ENCODE measurements at regions not wholly inside any gene's neighbourhood (a gene's known extent, or its start where the extent isn't known, plus 50 kb on each side); places are given as distances from the start of the nearest gene placed in this dataset.

DNA sequence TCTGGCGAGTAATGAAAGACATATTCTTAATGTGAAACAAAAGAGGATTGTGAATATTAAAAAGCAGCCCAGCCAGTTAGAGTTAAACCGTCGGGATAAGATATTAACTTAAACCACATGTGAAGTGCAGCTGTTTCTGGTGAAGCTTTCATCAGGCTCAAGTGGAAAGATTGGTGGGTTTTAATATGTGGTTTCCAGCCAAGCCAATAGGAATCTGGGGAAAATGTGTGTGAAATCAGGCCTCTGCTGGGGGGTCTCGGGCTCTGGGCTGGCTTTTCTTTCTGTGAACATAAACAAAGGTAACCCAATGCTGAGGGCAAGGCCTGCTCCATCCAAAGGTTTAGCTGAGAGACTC lies 279.6 kb downstream of the SLC4A3 start:
- no peaks in the 10 kb centered on the region for H3K27me3 ChIP-seq (ENCODE audit: control insufficient read depth in 1 of 2, insufficient read depth in 2 of 2, low read length in 2 of 2)
- no peak overlapping the region for H3K9ac ChIP-seq (ENCODE audit: low read length)
- no peak overlapping the region for H3K4me3 ChIP-seq (ENCODE audit: low read depth in 1 of 2, low read length in 2 of 2)
- H3K9me3 ChIP-seq (ENCODE audit: low read length) = no peaks in the 10 kb centered on the region
- H3K27ac ChIP-seq (ENCODE audit: low read depth, low read length) = no peak overlapping the region
- H3K4me1 ChIP-seq (ENCODE audit: insufficient read depth, low read length) = peaks cover 1% of the 10 kb centered on the region
- H3K36me3 ChIP-seq (ENCODE audit: insufficient read depth, low read length) = no peaks in the 10 kb centered on the region

DNA sequence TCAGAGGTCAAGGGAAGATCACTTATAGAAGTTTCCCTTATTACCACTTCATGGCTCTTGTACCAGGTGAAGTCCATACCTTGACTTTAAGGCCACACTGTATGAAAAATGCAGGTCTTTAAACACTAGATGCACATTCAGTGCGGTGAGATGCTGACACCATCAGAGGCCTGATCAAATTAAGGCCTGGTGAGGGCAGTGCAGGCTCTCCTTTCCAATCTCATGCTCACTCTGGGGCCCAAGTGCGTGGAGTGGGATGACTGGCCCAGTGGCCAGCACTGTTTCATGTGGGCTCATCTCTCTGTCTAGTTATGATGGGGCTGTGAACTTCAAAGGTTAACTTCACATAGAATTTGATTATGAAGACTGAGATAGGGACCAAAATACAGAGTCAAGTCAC lies 281.1 kb downstream of the SLC4A3 start:
- no peak overlapping the region for H3K27ac ChIP-seq (ENCODE audit: low read depth, low read length)
- H3K27me3 ChIP-seq (ENCODE audit: control insufficient read depth in 1 of 2, insufficient read depth in 2 of 2, low read length in 2 of 2) = no peaks in the 10 kb centered on the region
- no peaks in the 10 kb centered on the region for H3K9me3 ChIP-seq (ENCODE audit: low read length)
- peaks cover 8% of the 10 kb centered on the region for H3K4me1 ChIP-seq (ENCODE audit: insufficient read depth, low read length)
- H3K4me3 ChIP-seq (ENCODE audit: low read depth in 1 of 2, low read length in 2 of 2) = no peak overlapping the region
- no peaks in the 10 kb centered on the region for H3K36me3 ChIP-seq (ENCODE audit: insufficient read depth, low read length)
- H3K9ac ChIP-seq (ENCODE audit: low read length) = no peak overlapping the region

DNA sequence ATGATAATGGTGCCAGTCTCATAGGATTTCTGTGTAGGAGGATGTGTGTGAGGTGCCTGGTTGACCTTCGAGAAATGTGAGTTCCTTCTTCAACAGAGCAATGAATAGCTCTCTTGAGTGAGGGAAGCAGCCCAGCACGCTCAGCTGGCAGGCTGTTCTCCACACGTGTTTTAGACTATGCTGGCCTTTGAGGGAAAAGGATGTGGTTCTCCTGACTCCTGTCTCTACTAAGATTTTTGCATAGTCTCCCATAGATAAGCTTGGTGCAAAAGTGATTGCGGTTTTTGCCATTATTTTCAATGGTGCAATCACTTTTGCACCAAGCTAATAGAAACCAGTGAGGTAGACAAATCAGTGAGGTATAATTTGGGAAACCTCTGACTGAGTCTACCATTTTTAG lies 284.1 kb downstream of the SLC4A3 start:
- H3K4me1 ChIP-seq (ENCODE audit: insufficient read depth, low read length) = peaks cover 8% of the 10 kb centered on the region

DNA sequence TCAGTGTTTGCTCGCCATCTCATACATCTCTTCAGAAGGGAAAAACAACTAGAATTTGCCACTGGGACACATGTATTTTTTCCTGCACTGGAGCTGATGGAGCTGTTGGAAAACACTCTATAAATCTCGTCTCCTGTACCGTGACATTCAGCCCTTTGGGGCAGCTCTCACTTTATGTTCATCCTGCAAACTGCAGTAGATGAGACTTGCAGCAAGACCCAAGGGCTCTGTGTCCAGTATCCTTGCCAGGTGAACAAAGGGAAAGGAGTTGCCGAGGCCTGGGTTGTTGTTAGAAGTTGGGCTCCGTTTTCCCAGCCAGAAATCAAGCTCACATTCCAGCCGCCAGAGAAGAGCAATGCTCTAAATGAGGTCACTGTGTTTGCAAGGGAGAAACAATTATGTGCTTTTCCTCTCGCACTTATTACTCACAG lies 285.1 kb downstream of the SLC4A3 start:
- Histone ChIP-seq H3K27ac (ENCODE audit: low read depth, low read length) (peak overlapping the region; percentile 9), H3K4me3 (ENCODE audit: low read depth in 1 of 2, low read length in 2 of 2) (peak overlapping the region in 1 of 2 donors; percentile 23), H3K9me3 (ENCODE audit: low read length) (no peaks in the 10 kb centered on the region), H3K4me1 (ENCODE audit: insufficient read depth, low read length) (peaks cover 13% of the 10 kb centered on the region), H3K9ac (ENCODE audit: low read length) (no peak overlapping the region), H3K27me3 (ENCODE audit: control insufficient read depth in 1 of 2, insufficient read depth in 2 of 2, low read length in 2 of 2) (no peaks in the 10 kb centered on the region), H3K36me3 (ENCODE audit: insufficient read depth, low read length) (no peaks in the 10 kb centered on the region)

More for the DNA sequence above, 284.1 kb downstream of the SLC4A3 start:
- Histone ChIP-seq H3K9ac (ENCODE audit: low read length) (no peak overlapping the region), H3K9me3 (ENCODE audit: low read length) (no peaks in the 10 kb centered on the region), H3K36me3 (ENCODE audit: insufficient read depth, low read length) (no peaks in the 10 kb centered on the region), H3K4me3 (ENCODE audit: low read depth in 1 of 2, low read length in 2 of 2) (no peak overlapping the region), H3K27ac (ENCODE audit: low read depth, low read length) (no peak overlapping the region), H3K27me3 (ENCODE audit: control insufficient read depth in 1 of 2, insufficient read depth in 2 of 2, low read length in 2 of 2) (no peaks in the 10 kb centered on the region)

DNA sequence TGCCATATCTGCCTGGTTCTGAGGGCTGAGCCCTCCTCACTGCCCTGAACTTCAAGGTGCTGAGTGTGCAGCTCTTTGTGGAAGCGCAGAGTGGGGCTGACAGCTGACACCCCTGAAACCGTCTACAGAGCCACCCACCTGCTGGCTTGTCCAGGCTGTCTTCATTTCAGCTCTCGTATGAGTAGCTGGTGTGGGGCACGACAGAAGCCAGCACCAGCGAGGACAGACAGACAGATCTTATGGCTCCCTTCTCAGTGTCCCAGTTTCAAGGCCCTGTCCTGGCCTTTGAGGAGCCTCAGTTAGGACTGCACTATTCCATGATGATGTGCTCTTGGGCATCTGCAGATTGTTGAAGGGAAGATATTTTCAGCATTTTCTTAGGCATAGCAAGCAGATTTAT lies 287.1 kb downstream of the SLC4A3 start:
- Histone ChIP-seq H3K4me1 (ENCODE audit: insufficient read depth, low read length) (peaks cover 26% of the 10 kb centered on the region), H3K9me3 (ENCODE audit: low read length) (no peaks in the 10 kb centered on the region), H3K27me3 (ENCODE audit: control insufficient read depth in 1 of 2, insufficient read depth in 2 of 2, low read length in 2 of 2) (no peaks in the 10 kb centered on the region), H3K36me3 (ENCODE audit: insufficient read depth, low read length) (no peaks in the 10 kb centered on the region), H3K4me3 (ENCODE audit: low read depth in 1 of 2, low read length in 2 of 2) (no peak overlapping the region), H3K9ac (ENCODE audit: low read length) (no peak overlapping the region), H3K27ac (ENCODE audit: low read depth, low read length) (no peak overlapping the region)

DNA sequence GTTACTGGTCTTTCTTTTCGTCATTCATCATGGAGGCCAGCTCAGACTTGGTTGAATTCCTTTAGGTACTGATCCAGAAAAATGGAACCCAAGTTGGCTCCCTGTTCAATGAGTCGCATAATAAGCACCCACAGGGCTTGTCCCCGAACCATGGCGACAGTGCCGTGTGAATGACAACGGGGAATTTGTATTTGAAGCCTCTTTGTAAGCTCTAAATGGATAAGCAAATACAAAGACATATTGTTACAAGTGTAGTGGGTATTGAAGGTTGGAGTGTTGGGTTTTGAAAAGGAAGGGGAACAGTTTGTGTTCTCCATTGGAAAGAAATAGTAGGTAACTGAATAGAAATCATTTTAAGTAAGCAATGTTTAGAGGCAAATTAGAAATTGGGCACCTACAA lies 288.9 kb downstream of the SLC4A3 start:
- H3K4me1 ChIP-seq (ENCODE audit: insufficient read depth, low read length) = peaks cover 26% of the 10 kb centered on the region
- no peak overlapping the region for H3K9ac ChIP-seq (ENCODE audit: low read length)
- no peaks in the 10 kb centered on the region for H3K27me3 ChIP-seq (ENCODE audit: control insufficient read depth in 1 of 2, insufficient read depth in 2 of 2, low read length in 2 of 2)
- H3K36me3 ChIP-seq (ENCODE audit: insufficient read depth, low read length) = no peaks in the 10 kb centered on the region
- H3K27ac ChIP-seq (ENCODE audit: low read depth, low read length) = no peak overlapping the region
- H3K9me3 ChIP-seq (ENCODE audit: low read length) = no peaks in the 10 kb centered on the region
- no peak overlapping the region for H3K4me3 ChIP-seq (ENCODE audit: low read depth in 1 of 2, low read length in 2 of 2)

DNA sequence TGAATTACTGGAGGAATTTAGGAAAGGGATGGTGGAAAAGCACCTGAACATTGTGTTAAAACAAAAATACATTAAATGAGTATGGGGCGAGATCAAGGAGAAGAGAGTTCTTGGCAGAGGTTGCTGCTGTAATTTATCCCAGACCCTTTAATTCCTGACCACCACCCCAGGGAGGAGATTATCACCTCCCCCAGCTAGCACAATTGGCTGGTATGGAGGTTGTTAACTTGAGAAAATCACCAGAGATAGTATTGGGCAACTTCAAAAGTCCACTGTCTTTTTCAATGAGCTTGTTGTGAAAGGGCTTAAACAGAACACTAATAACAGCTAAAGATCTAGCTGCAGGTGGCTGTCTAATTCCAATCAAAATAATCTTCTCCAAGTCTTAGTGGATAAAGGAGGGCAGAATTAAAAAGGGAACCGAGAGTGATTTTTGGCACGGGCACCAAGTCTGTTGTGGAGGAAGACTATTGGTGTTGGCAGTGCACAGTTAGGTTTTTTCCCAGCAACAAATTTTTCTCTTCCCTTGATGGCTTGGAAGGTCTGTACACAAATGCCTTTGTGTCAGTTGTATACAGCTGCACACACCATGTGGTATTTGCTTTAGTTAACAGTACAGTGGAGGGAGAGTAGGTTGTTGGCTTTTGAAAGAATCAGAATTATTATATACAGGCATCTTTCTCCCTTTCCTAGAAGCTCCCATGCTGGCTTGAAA lies 289.5 kb downstream of the SLC4A3 start:
- Histone ChIP-seq H3K4me3 (ENCODE audit: low read depth in 1 of 2, low read length in 2 of 2) (no peak overlapping the region), H3K27ac (ENCODE audit: low read depth, low read length) (no peak overlapping the region), H3K27me3 (ENCODE audit: control insufficient read depth in 1 of 2, insufficient read depth in 2 of 2, low read length in 2 of 2) (no peaks in the 10 kb centered on the region), H3K36me3 (ENCODE audit: insufficient read depth, low read length) (no peaks in the 10 kb centered on the region), H3K4me1 (ENCODE audit: insufficient read depth, low read length) (peaks cover 26% of the 10 kb centered on the region), H3K9me3 (ENCODE audit: low read length) (no peaks in the 10 kb centered on the region), H3K9ac (ENCODE audit: low read length) (no peak overlapping the region)

DNA sequence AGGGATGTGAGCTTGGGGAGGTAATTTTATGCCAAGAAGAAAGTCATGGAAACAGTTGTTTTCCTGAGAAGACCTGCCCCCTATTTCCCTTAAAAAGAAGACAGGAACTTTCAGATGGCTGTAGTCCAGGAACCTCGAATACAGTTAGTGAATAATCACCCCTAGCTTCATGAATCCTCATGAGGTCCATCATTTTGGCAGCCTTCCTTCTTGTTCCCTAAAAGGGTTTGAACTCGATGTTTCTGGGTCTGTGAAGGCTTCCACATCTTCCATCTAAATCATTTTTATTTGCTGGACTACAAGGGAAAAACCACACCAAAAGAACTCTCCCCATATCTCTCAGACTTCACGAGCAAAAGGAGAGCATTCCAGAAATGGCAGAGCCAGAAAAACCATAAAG lies 290.8 kb downstream of the SLC4A3 start:
- no peak overlapping the region for H3K27ac ChIP-seq (ENCODE audit: low read depth, low read length)
- H3K27me3 ChIP-seq (ENCODE audit: control insufficient read depth in 1 of 2, insufficient read depth in 2 of 2, low read length in 2 of 2) = no peaks in the 10 kb centered on the region
- H3K9ac ChIP-seq (ENCODE audit: low read length) = no peak overlapping the region
- H3K9me3 ChIP-seq (ENCODE audit: low read length) = no peaks in the 10 kb centered on the region
- H3K36me3 ChIP-seq (ENCODE audit: insufficient read depth, low read length) = no peaks in the 10 kb centered on the region
- H3K4me1 ChIP-seq (ENCODE audit: insufficient read depth, low read length) = peaks cover 18% of the 10 kb centered on the region
- H3K4me3 ChIP-seq (ENCODE audit: low read depth in 1 of 2, low read length in 2 of 2) = no peak overlapping the region

DNA sequence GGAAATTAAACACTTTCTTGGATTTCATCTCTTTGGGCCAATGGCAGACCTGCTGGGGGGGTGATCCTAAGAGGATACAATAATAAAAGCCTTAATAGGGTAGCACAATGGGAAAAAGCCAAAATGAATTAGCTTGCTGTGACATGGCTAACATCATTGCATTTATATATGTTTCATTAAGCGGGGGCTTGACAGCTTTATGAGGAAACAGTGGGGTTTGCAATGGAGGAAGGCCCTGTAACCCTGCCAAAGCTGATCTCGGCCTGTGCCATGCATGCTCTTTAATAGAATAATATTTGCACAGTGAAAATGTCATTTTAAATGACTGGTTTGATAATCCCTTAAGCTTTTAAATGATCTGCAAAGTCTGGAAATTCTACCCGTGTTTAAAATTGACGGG lies 291.5 kb downstream of the SLC4A3 start:
- Histone ChIP-seq H3K27ac (ENCODE audit: low read depth, low read length) (no peak overlapping the region), H3K36me3 (ENCODE audit: insufficient read depth, low read length) (no peaks in the 10 kb centered on the region), H3K4me1 (ENCODE audit: insufficient read depth, low read length) (peaks cover 18% of the 10 kb centered on the region), H3K9me3 (ENCODE audit: low read length) (no peaks in the 10 kb centered on the region), H3K9ac (ENCODE audit: low read length) (no peak overlapping the region), H3K4me3 (ENCODE audit: low read depth in 1 of 2, low read length in 2 of 2) (no peak overlapping the region), H3K27me3 (ENCODE audit: control insufficient read depth in 1 of 2, insufficient read depth in 2 of 2, low read length in 2 of 2) (no peaks in the 10 kb centered on the region)

DNA sequence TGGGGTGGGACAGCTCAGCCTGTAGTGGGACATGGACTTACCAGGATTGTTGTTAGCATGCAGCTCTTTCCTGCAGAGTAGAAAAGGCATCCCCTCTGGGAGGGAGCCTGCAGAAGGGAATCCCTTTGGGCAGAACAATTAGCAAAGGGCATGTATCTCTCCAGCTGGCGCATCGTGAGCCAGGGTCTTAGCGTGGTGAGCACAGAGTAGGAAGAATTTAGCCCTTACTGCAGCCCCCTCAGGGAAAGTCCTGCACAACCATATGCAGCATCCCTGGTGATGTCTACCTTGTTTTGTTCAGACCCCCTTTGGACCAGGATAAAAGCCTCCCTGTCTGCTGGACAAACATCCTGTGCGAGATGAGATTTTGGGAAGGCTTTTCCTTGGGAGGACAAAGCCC lies 292.1 kb downstream of the SLC4A3 start:
- no peaks in the 10 kb centered on the region for H3K36me3 ChIP-seq (ENCODE audit: insufficient read depth, low read length)
- no peak overlapping the region for H3K27ac ChIP-seq (ENCODE audit: low read depth, low read length)
- peaks cover 18% of the 10 kb centered on the region for H3K4me1 ChIP-seq (ENCODE audit: insufficient read depth, low read length)
- no peak overlapping the region for H3K4me3 ChIP-seq (ENCODE audit: low read depth in 1 of 2, low read length in 2 of 2)
- no peaks in the 10 kb centered on the region for H3K9me3 ChIP-seq (ENCODE audit: low read length)
- H3K27me3 ChIP-seq (ENCODE audit: control insufficient read depth in 1 of 2, insufficient read depth in 2 of 2, low read length in 2 of 2) = no peaks in the 10 kb centered on the region
- no peak overlapping the region for H3K9ac ChIP-seq (ENCODE audit: low read length)

DNA sequence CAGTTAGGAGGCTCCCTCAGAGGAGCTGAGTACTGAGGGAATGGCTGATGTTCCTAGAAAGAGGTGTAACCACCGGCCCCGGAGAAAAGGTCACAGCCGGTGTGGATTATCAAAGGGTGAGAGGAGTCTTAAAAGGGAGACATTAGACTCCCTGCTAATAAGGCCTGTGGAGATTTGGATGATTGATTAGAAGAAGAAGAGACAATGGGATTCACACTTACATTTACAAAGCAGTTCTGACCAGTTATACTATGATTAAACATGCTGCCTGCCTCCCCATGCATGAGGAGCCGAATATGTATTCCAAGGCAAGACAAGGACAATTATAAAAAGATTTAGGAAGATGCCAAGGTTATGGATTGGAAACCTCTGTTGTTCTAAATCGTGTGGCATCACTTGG lies 302.4 kb downstream of the SLC4A3 start:
- Histone ChIP-seq H3K27ac (ENCODE audit: low read depth, low read length) (no peak overlapping the region), H3K27me3 (ENCODE audit: control insufficient read depth in 1 of 2, insufficient read depth in 2 of 2, low read length in 2 of 2) (no peaks in the 10 kb centered on the region), H3K9me3 (ENCODE audit: low read length) (no peaks in the 10 kb centered on the region), H3K4me3 (ENCODE audit: low read depth in 1 of 2, low read length in 2 of 2) (no peak overlapping the region), H3K9ac (ENCODE audit: low read length) (no peak overlapping the region), H3K36me3 (ENCODE audit: insufficient read depth, low read length) (no peaks in the 10 kb centered on the region), H3K4me1 (ENCODE audit: insufficient read depth, low read length) (no peaks in the 10 kb centered on the region)

DNA sequence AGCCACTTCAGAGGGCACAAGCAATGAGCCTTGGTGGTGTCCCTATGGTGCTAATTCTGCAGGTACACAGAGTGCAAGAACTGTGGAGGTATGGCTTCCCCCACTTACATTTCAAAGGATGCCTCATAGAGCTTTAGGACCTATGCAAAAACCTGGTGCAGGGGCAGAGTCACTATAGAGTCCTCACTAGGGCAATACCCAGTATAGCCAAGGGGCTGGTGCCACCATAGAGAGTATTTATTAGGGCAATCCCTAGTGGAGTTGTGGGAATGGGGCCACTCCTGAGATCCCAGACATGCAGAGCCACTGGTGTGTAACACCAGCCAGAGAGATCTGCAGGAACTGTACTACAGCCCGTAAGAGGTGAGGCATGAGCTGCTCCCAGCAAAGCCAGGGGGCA lies 312.2 kb downstream of the SLC4A3 start:
- Histone ChIP-seq H3K9ac (ENCODE audit: low read length) (no peak overlapping the region), H3K4me3 (ENCODE audit: low read depth in 1 of 2, low read length in 2 of 2) (no peak overlapping the region), H3K4me1 (ENCODE audit: insufficient read depth, low read length) (no peaks in the 10 kb centered on the region), H3K9me3 (ENCODE audit: low read length) (no peaks in the 10 kb centered on the region), H3K27ac (ENCODE audit: low read depth, low read length) (no peak overlapping the region), H3K27me3 (ENCODE audit: control insufficient read depth in 1 of 2, insufficient read depth in 2 of 2, low read length in 2 of 2) (no peaks in the 10 kb centered on the region), H3K36me3 (ENCODE audit: insufficient read depth, low read length) (no peaks in the 10 kb centered on the region)

Measured in muscle layer of colon (tissue), 2 donors.